HG03064 (cell line): ENCODE measurements at regions not wholly inside any gene's neighbourhood (a gene's known extent, or its start where the extent isn't known, plus 50 kb on each side); places are given as distances from the start of the nearest gene placed in this dataset.
"Not testable (repeated sequence)": the region's sequence is repeated elsewhere in the genome, so short reads cannot be mapped to it uniquely, and the experiment has no call there.

Experiments used
- ATAC-seq: cut with Tn5 transposase; IDR thresholded peaks from one replicate; pipeline ENCODE4 v1.9.1; 2021; ENCODE audit warnings: low read depth; ENCODE audit not compliant: unreplicated experiment

DNA sequence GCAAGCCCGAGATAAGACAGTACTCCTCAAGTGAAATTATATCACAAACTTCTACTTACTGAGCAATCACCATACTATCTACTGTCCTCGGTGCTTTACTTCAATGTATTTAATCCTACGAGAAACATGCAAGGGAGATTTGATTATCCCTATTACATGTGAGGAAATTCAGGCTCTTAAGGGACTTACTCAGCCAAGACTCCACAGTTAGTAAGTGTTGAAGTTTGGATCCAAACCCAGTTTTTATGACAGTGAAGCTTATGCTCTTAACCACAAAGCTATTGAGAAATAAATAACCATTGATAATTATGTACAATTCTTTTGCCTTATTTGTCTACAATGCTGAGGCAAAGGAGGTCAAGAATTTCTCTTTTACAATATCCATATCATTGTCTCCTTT lies 672.9 kb upstream of the ACVR2A start:
- ATAC-seq, result no peak

GRCh38 chr2:147170932-147171331 lies 673.9 kb upstream of the ACVR2A start:
- ATAC-seq, result no peak

GRCh38 chr2:147165697-147166382 lies 679.0 kb upstream of the ACVR2A start:
- ATAC-seq, result no peak

- ATAC-seq, result no peak
These were observed 680.3 kb upstream of the ACVR2A start for GRCh38 chr2:147164563-147164962.

DNA sequence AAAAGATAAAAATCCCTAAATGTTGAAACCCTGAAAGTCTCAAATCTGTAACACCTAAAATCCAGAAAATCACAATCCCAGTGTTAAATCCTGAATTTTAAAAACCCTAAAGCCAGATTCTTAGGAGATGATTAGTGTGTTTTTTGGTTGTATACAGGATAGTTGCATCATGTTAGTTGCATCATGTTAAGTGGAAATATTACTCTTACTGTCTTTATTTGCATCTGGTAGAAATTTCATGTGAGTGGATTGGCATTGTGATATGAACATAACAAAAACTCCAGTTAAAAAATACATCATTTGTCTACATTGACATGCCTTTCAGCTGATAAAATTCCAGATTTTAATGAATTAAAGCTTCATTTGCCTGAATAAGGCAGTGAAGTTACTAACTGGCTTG lies 683.1 kb upstream of the ACVR2A start:
- ATAC-seq, result no peak

DNA sequence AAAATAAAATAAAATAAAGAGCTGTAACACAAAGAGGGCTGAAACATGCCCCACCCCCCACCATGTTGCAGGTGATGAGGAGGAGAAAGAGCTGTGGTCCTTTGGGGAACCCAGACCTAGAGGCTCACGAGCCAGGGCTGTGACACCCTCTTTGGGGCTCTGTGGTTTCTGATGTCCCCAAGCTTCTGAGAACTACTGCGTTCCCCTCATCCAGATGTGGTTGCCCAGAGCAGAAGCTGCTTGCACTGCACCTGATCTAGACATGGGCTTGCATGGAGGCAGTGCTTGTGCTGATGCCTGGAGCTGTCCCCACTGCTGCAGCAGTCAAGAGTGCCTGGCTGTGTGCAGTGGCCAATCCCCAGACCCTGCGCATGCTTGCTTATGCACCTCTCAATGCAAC lies 687.9 kb upstream of the ACVR2A start:
- no peak for ATAC-seq

GRCh38 chr2:147150241-147150635 lies 694.6 kb upstream of the ACVR2A start:
- ATAC-seq, result no peak

DNA sequence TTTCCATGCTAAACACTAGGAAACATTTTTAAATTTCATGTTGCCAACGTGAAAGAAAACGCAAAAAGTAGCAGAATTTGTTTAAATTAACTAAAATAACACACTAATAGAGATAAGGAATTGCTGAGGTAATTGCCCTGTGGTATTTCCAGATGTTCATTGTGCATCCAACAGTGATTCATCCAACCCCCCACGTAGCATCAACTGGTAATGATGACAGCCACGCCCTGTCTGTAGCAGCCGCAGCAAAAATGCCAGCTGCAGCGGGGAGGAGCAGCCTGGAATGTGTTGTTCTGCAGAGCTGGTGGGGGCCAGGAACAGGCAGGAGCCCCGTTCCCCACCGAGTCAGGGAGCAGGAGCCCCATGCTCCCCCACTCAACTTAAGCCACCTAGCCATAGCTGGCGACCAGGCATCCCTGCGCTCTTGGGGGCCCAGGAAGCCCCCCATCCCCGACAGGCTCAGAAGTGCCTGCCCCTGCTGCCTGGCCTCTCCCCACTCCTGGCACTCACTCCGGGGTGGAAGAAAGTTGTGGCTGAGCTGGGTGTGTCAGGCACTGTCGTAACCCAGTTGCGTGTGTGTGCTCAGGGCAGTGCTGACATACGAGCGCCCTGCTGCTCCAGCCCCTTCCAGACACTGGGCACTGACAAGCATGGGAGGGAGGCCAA lies 695.1 kb upstream of the ACVR2A start:
- no peak for ATAC-seq

GRCh38 chr2:147147802-147148201 lies 697.0 kb upstream of the ACVR2A start:
- ATAC-seq, result no peak

DNA sequence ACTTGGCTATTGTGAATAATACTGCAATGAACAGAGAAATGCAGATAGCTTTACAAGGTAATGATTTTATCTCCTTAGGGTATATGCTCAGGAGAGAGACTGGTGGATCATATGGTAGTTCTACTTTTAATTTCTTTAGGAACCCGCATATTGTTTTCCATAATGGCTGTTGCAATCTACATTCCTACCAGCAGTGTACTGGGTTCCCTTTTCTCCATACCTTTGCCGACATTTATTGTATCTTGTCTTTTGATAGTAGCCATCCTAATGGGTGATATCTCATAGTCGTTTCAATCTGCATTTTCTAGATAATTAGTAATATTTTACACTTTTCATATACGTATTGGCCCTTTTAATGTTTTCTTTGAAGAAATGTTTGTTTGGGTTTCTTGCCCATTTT lies 702.9 kb upstream of the ACVR2A start:
- ATAC-seq, result no peak

- ATAC-seq, result not testable (repeated sequence)
These were observed 705.1 kb upstream of the ACVR2A start for GRCh38 chr2:147139732-147140131.

GRCh38 chr2:147137711-147138110 lies 707.1 kb upstream of the ACVR2A start:
- no peak for ATAC-seq

GRCh38 chr2:147135376-147135775 lies 709.5 kb upstream of the ACVR2A start:
- no peak for ATAC-seq

DNA sequence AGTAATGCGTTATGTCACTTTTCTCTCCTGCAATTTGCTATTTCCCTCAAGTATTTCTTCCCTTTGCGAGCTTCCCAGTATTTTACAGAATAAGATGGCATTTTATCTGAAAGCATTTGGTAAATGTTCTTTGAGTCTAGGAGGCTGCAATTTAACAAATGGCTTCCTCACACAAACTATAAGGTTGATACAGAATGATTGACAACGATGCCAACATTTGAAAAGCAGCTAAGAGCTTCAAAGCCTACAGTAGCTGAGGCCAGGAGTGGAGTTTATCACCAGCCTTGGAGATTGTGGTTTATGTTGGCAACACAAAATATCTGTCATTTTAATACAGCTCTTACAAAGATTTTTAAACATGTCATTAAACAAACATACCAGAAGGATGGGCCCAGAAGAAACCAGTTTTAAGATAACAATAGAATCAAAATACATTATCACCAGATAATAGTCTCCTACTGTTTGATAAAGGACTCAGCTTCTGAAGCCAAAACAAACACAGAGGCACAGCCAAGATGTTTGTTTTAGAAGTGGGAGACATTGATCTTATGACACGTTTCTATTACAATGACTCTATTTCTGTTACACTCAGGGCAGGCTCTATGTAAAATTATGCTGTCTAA lies 711.4 kb upstream of the ACVR2A start:
- ATAC-seq, result no peak

- no peak for ATAC-seq
These were observed 719.7 kb upstream of the ACVR2A start for GRCh38 chr2:147125145-147125544.

GRCh38 chr2:147122944-147123343 lies 721.9 kb upstream of the ACVR2A start:
- no peak for ATAC-seq

DNA sequence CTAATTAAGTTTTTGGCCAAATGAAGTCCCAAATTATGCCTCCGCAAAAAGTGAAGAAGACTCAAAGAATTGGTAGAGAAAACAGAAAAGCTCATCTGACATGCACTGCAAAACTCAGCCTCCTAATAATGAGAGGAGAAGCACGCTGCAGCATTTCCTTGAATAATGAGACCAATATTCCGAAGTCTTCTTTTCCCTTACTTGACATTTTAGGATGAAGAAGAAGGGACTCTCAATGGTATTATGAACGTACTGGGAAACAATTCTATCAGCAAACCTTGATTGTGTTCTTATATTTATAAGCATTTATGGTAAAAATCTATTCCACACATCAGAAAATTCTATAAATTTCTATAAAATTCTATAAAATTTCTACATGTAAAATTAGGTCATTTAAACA lies 733.9 kb upstream of the ACVR2A start:
- no peak for ATAC-seq

GRCh38 chr2:147110317-147110716 lies 734.5 kb upstream of the ACVR2A start:
- ATAC-seq, result no peak

- ATAC-seq, result no peak
These were observed 735.5 kb upstream of the ACVR2A start for GRCh38 chr2:147109291-147109690.

DNA sequence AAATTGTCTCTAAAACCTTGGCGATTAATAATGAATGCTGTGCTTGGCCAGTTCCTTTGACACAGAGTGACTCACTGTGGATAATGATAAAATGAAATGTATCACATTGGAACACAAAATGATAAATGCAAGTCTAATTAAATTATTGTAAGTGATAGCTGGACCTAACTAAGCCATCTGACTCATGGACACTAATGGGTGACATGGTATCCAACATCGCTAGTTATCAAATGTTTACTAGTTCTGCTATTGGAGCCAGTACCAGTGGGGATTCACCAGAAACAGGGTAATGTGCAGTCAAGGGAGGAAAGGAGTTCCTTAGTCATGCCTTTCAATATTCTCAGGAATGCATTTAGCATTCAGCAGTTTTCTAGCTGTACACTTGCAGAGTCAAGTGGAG lies 736.3 kb upstream of the ACVR2A start:
- no peak for ATAC-seq

GRCh38 chr2:147101941-147102790 lies 742.7 kb upstream of the ACVR2A start:
- ATAC-seq, result no peak
